SK-N-SH (cell line): ENCODE measurements at regions not wholly inside any gene's neighbourhood (a gene's known extent, or its start where the extent isn't known, plus 50 kb on each side); places are given as distances from the start of the nearest gene placed in this dataset.

Experiments
- EP300 ChIP-seq, 2 experiments: IDR thresholded peaks; 2 replicates each; pipeline versions ENCODE4 v1.4.0 to v1.6.1; 2012; ENCODE audit warnings: borderline replicate concordance in 1 of 2, low read depth in 1 of 2, low read length in 1 of 2
- EZH2phosphoT487 ChIP-seq: fragments of 200-600 bp; sonication (generic); IDR thresholded peaks from 2 replicates; pipeline ENCODE4 v1.6.1; 2017; ENCODE audit warnings: low read depth, mixed run types, mild to moderate bottlenecking, antibody characterized with exemption, moderate library complexity, borderline replicate concordance
- FOXM1 ChIP-seq: IDR thresholded peaks from 2 replicates; pipeline ENCODE4 v1.4.0; 2012; ENCODE audit warnings: low read depth, mild to moderate bottlenecking
- JUND ChIP-seq: IDR thresholded peaks from 2 replicates; pipeline ENCODE4 v1.4.0; 2012
- NFIC ChIP-seq: IDR thresholded peaks from 2 replicates; pipeline ENCODE4 v1.4.0; 2012; ENCODE audit warnings: borderline replicate concordance
- POLR2AphosphoS5 ChIP-seq: IDR thresholded peaks from 2 replicates; pipeline ENCODE4 v1.6.1; 2012; ENCODE audit warnings: low read depth, low read length
- RAD21 ChIP-seq: IDR thresholded peaks from 2 replicates; pipeline ENCODE4 v1.6.1; 2012; ENCODE audit warnings: mild to moderate bottlenecking, low read length
- RCOR1 ChIP-seq: fragments of 150-350 bp; IDR thresholded peaks from 2 replicates; pipeline ENCODE4 v1.6.1; 2017; ENCODE audit warnings: antibody characterized with exemption, low read length
- REST ChIP-seq: IDR thresholded peaks from 2 replicates; pipeline ENCODE4 v1.6.1; 2012; ENCODE audit warnings: mild to moderate bottlenecking, low read depth, low read length, moderate library complexity
- TAF1 ChIP-seq: IDR thresholded peaks from 2 replicates; pipeline ENCODE4 v1.6.1; 2012; ENCODE audit warnings: low read depth, mild to moderate bottlenecking, low read length, moderate library complexity, borderline replicate concordance
- ZBTB33 ChIP-seq: IDR thresholded peaks from 2 replicates; pipeline ENCODE4 v1.4.0; 2012; ENCODE audit warnings: low read depth, borderline replicate concordance
- TF ChIP-seq, protein P1 (sequence below): fragments of 200-600 bp; sonication (generic); IDR thresholded peaks from 2 replicates; pipeline ENCODE4 v1.6.1; 2017; ENCODE audit warnings: antibody characterized with exemption, mild to moderate bottlenecking, moderate library complexity
- TF ChIP-seq, protein P2 (sequence below): IDR thresholded peaks from 2 replicates; pipeline ENCODE4 v1.4.0; 2012; ENCODE audit warnings: low read depth, borderline replicate concordance
- TF ChIP-seq, protein P3 (sequence below): IDR thresholded peaks from 2 replicates; pipeline ENCODE4 v1.4.0; 2012; ENCODE audit warnings: low read depth

GRCh38 chr3:34777386-34777785 lies 861.9 kb upstream of the ARPP21 start:
- TF ChIP-seq FOXM1 = no peak
- no peak for TF ChIP-seq EP300 (IDR thresholded peaks at IDR 0.05; ENCODE audit: borderline replicate concordance in 1 of 2, low read depth in 1 of 2, low read length in 1 of 2)
- TF ChIP-seq, protein P1, sequence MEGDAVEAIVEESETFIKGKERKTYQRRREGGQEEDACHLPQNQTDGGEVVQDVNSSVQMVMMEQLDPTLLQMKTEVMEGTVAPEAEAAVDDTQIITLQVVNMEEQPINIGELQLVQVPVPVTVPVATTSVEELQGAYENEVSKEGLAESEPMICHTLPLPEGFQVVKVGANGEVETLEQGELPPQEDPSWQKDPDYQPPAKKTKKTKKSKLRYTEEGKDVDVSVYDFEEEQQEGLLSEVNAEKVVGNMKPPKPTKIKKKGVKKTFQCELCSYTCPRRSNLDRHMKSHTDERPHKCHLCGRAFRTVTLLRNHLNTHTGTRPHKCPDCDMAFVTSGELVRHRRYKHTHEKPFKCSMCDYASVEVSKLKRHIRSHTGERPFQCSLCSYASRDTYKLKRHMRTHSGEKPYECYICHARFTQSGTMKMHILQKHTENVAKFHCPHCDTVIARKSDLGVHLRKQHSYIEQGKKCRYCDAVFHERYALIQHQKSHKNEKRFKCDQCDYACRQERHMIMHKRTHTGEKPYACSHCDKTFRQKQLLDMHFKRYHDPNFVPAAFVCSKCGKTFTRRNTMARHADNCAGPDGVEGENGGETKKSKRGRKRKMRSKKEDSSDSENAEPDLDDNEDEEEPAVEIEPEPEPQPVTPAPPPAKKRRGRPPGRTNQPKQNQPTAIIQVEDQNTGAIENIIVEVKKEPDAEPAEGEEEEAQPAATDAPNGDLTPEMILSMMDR = no peak
- TF ChIP-seq EZH2phosphoT487 = no peak
- TF ChIP-seq NFIC = no peak
- TF ChIP-seq POLR2AphosphoS5 = no peak
- TF ChIP-seq TAF1 = no peak
- no peak for TF ChIP-seq RCOR1
- TF ChIP-seq ZBTB33 = no peak
- TF ChIP-seq, protein P2, sequence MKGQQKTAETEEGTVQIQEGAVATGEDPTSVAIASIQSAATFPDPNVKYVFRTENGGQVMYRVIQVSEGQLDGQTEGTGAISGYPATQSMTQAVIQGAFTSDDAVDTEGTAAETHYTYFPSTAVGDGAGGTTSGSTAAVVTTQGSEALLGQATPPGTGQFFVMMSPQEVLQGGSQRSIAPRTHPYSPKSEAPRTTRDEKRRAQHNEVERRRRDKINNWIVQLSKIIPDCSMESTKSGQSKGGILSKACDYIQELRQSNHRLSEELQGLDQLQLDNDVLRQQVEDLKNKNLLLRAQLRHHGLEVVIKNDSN = no peak
- no peak for TF ChIP-seq JUND
- no peak for TF ChIP-seq REST
- TF ChIP-seq, protein P3, sequence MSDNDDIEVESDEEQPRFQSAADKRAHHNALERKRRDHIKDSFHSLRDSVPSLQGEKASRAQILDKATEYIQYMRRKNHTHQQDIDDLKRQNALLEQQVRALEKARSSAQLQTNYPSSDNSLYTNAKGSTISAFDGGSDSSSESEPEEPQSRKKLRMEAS = no peak
- TF ChIP-seq RAD21 = no peak
